Activated CD8-positive, alpha-beta T cell treated with anti-CD3 and anti-CD28 coated beads, Interleukin-2, amount 10 ng/mL, durations not matched to agents 7 days and 5 days (primary cell): ENCODE measurements at regions not wholly inside any gene's neighbourhood (a gene's known extent, or its start where the extent isn't known, plus 50 kb on each side); places are given as distances from the start of the nearest gene placed in this dataset.

Experiments used
- ATAC-seq: fragments of 150-1000 bp; cut with Tn5 transposase; one replicate; pipeline ENCODE4 v1.10.0; 2021; ENCODE audit warnings: moderate library complexity
- CTCF ChIA-PET: fragments of 350-600 bp; sonication (Branson Sonifier 250); formaldehyde crosslinking; loops from one replicate; lab custom pipeline; 2021; ENCODE audit warnings: antibody characterized with exemption; lab: Charles Lee
- POLR2A ChIA-PET: fragments of 350-600 bp; sonication (Branson Sonifier 250); formaldehyde crosslinking; loops from one replicate; lab custom pipeline; 2021; ENCODE audit warnings: antibody characterized with exemption; lab: Charles Lee
- DNase-seq: peaks from one replicate; pipeline ENCODE4 v3.0.0-alpha.2; 2020
- H3K27ac Mint-ChIP-seq: one replicate; pipeline ENCODE4 v1.8.0; 2021; ENCODE audit warnings: mild to moderate bottlenecking, mixed read lengths
- H3K27me3 Mint-ChIP-seq: one replicate; pipeline ENCODE4 v1.8.0; 2021; ENCODE audit warnings: low read depth, mixed read lengths
- H3K36me3 Mint-ChIP-seq: one replicate; pipeline ENCODE4 v1.8.0; 2021; ENCODE audit warnings: low read depth, mixed read lengths
- H3K4me1 Mint-ChIP-seq: one replicate; pipeline ENCODE4 v1.8.0; 2021; ENCODE audit warnings: low read depth, mixed read lengths
- H3K4me3 Mint-ChIP-seq: one replicate; pipeline ENCODE4 v1.8.0; 2021; ENCODE audit warnings: mild to moderate bottlenecking, mixed read lengths
- H3K9me3 Mint-ChIP-seq: one replicate; pipeline ENCODE4 v1.8.0; 2022; ENCODE audit warnings: mixed read lengths; ENCODE audit not compliant: insufficient read depth

DNA sequence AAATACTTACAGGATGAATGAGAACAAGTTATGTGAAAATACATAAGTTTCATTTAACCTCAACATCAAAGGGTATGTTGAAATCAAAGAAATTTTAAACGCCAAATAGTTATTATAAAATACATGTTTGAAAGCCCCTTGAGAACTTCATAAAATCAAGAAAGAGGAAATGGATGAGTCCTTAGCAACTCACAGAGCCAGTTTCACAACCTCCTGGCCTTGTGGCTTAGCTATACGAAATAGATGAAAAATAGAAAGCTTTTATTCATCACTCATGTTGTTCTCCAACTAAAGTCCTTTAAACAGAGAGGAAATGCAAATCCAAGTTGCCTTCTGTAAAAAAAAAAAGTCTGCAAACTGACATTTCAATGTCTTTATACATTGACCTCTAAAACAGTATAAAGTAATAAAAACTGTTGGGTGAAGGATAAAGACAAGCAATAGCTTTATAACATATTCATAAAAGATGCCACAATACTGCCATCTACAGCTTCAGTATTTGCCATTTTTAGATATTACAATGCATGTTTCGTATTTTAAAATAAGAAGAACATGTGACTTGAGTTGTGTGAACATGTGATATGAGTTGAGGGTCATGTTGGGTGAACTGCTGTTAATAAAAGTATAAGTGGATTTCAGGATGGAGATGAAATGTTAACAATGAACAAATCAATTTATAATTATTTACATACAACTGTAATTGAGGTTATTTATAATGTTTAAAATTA, 847.8 kb downstream of the MRPL39 start:
- ChIA-PET POLR2A (no interaction called here), CTCF (interaction anchor here (0.7 kb wide), 1 partner anchor 1125 kb away, joined by 3 read pairs; no protein-coding TSS in a partner anchor)
- Mint-ChIP-seq H3K9me3 (no peaks in the 10 kb centered on the region), H3K27me3 (no peaks in the 10 kb centered on the region), H3K4me1 (no peaks in the 10 kb centered on the region), H3K27ac (no peak overlapping the region), H3K4me3 (no peak overlapping the region), H3K36me3 (no peaks in the 10 kb centered on the region)
- ATAC-seq (no peak), DNase-seq (no peak)

DNA sequence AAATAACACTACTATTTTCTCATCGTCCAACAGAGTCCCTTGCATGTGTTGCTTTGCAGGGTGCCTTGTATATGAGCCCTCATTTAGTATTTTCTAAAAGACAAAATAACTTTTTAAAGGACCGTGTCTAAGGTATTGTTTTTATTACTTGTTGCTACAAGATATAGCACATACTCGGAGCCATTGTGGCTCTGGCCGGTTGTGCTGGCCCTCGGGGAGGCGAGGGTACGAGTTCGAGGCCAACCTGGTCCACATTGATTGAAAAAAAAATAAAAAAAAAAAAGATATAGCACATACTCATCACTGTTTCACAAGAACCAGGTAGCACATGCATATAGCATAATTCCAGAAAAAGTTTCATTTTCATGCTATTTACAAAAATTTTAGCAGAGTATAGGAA, 869.2 kb downstream of the MRPL39 start:
- ATAC-seq (no peak), DNase-seq (no peak)
- no peak overlapping the region for H3K27ac Mint-ChIP-seq
- H3K9me3 Mint-ChIP-seq = peaks cover 7% of the 10 kb centered on the region
- H3K36me3 Mint-ChIP-seq = no peaks in the 10 kb centered on the region
- CTCF ChIA-PET = no interaction called here
- no peaks in the 10 kb centered on the region for H3K27me3 Mint-ChIP-seq
- no peaks in the 10 kb centered on the region for H3K4me1 Mint-ChIP-seq
- POLR2A ChIA-PET = no interaction called here
- H3K4me3 Mint-ChIP-seq = no peak overlapping the region

DNA sequence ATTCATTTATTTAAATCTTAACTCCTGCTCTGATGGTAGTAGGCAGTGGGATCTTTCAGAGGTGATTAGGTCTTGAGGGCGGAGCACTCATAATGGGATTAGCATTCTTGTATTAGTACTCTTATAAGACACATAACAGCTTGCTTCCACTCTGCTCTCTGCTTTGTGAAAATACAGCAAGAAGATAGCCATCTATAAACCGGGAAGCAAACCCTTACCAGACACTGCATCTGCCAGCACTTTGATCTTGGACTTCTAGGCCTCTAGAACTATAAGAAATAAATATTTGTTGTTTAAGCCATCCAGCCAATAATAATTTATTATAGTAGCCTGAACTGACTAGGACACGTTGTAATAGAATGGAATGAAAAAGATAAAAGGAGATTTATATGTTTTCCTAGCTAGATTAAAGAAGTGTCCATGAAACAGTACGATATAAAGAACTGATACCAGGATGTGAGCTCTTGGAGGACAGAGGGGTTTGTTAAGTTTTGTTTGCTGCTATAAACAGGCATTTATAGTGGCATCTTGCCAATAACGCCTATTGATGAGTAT, 869.9 kb downstream of the MRPL39 start:
- Mint-ChIP-seq H3K27ac (no peak overlapping the region), H3K4me3 (no peak overlapping the region), H3K9me3 (peaks cover 7% of the 10 kb centered on the region), H3K4me1 (no peaks in the 10 kb centered on the region), H3K36me3 (no peaks in the 10 kb centered on the region), H3K27me3 (no peaks in the 10 kb centered on the region)
- ChIA-PET POLR2A (no interaction called here), CTCF (no interaction called here)
- no peak for DNase-seq
- no peak for ATAC-seq

DNA sequence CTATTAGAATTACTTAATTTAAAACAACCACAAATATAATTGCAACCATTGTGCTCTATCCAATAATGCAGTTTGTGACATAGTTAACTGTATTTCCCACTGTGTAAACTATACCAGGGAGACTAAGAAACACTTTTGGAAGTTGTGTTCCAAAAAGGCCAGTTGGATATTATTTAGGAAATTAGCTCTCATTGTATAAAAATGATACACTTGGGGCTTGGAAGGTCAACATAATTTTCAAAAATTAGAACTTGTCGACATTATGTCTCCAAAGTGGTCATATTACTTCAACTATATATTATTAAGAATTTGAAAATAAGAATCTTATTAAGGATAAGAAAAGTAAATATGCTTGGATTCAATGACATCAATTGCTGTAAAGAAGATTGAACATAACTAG, 876.6 kb downstream of the MRPL39 start:
- DNase-seq = no peak
- Mint-ChIP-seq H3K9me3 (no peaks in the 10 kb centered on the region), H3K36me3 (no peaks in the 10 kb centered on the region), H3K4me1 (no peaks in the 10 kb centered on the region), H3K27me3 (no peaks in the 10 kb centered on the region), H3K4me3 (no peak overlapping the region), H3K27ac (no peak overlapping the region)
- ChIA-PET CTCF (no interaction called here), POLR2A (no interaction called here)
- ATAC-seq = no peak

DNA sequence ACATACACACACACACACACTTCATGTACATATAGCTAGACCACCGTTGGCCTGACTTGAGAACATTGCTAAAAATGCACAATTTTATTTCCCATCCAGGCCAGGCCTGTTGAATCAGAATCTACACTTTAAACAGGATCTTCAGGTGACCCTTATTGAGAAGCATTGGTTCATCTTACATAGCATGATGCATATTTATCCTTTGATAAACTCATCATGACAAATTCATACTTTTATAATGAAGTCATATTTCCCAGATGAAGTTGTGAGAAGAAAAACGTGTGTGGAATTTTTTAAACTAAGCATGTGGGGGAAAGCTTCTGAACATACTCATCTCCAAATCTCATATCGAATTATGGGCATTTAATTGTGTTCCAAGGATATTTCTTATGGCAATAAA, 877.7 kb downstream of the MRPL39 start:
- no peak overlapping the region for H3K27ac Mint-ChIP-seq
- no peaks in the 10 kb centered on the region for H3K9me3 Mint-ChIP-seq
- no peaks in the 10 kb centered on the region for H3K36me3 Mint-ChIP-seq
- H3K27me3 Mint-ChIP-seq = no peaks in the 10 kb centered on the region
- DNase-seq = no peak
- CTCF ChIA-PET = no interaction called here
- H3K4me1 Mint-ChIP-seq = no peaks in the 10 kb centered on the region
- no peak for ATAC-seq
- POLR2A ChIA-PET = no interaction called here
- no peak overlapping the region for H3K4me3 Mint-ChIP-seq

DNA sequence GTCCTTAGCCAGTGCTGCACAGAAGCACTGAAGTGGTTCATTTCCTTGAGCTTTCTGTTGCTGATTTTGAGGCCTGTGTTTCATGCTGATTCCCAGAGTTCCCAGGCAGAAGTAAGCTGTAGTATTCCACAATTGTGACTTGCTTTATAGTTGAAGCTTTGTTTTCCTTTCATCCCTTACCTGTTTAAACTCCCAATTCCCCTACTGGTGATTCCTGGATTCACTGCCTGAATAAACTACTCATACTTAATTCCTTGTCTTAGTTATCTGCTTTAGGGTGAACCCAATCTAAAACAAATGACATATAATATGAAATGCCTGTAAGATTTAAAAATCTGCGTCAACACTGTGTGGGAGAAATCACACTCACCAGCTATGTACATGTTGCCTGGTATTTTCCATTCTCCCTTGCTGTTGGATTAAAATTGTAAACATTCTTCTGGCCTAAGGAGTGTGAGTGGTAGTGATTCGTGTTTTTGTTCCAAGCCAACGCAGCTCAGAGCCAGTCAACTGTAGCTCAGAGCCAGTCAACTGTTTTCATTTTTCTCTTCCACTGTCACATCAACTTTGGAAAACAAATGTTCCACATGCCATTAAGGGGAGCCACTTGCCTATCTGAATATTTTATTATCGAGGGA, 879.4 kb downstream of the MRPL39 start:
- POLR2A ChIA-PET = no interaction called here
- Mint-ChIP-seq H3K36me3 (no peaks in the 10 kb centered on the region), H3K4me3 (no peak overlapping the region), H3K27ac (no peak overlapping the region), H3K4me1 (no peaks in the 10 kb centered on the region), H3K9me3 (no peaks in the 10 kb centered on the region), H3K27me3 (no peaks in the 10 kb centered on the region)
- ATAC-seq = no peak
- CTCF ChIA-PET = no interaction called here
- no peak for DNase-seq

DNA sequence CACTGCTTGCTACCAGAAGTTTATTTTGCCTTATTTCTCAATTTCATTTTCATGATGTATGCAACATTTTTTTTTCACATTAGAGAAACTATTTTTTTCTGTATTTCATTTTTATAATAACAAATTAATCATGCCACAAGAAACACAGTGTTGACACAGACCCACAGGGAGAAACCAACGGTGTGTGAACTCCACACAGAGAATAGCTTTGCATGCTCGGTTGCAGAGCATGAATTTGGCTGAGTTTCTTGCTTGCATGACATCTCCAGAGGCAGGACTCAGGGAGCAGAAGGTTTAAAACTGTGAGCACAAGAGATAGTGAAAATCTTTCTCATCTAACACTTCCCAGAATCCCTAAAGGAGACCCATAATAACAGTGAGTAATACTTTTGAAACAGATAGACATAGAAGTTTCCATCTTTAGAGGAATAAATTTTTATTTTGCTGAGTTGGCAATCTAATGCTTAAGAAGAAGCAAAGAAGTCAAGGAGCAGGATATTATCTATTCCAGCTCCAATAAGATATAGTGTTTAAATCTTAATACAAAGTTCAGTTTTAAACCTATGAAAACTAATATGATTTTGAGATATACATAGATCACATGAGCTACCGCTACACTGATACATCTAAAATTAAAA, 890.9 kb downstream of the MRPL39 start:
- CTCF ChIA-PET = no interaction called here
- H3K27ac Mint-ChIP-seq = no peak overlapping the region
- H3K9me3 Mint-ChIP-seq = no peaks in the 10 kb centered on the region
- no peak for DNase-seq
- H3K4me3 Mint-ChIP-seq = no peak overlapping the region
- H3K4me1 Mint-ChIP-seq = no peaks in the 10 kb centered on the region
- no peaks in the 10 kb centered on the region for H3K36me3 Mint-ChIP-seq
- ATAC-seq = no peak
- POLR2A ChIA-PET = no interaction called here
- H3K27me3 Mint-ChIP-seq = no peaks in the 10 kb centered on the region

DNA sequence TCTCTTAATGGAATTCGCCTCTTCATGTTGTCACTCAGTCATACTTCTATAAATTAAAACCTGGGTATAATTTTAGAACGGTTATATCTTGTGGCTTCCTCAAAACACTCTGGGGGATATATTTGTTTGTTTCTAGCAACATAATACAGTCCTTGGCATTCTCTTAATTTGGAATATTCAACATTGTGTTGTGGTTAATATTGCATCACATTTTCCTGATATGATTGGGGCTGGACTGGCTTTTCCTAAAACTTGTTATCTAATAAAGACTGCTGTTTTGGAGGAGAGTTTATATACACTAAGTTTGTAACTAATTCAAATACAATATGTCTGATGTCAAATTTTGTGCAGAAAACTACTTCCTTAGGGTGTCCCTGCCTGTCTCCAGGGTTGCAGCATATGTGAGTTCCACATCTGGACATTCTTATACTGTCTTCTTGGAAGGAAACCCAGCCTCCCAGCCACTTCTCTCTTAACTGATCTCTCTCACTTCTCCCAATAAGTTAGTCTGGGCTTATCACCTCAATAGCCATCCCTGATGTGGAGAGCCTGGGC, 892.6 kb downstream of the MRPL39 start:
- POLR2A ChIA-PET = no interaction called here
- H3K27me3 Mint-ChIP-seq = no peaks in the 10 kb centered on the region
- no peak overlapping the region for H3K4me3 Mint-ChIP-seq
- no peaks in the 10 kb centered on the region for H3K4me1 Mint-ChIP-seq
- CTCF ChIA-PET = no interaction called here
- DNase-seq (no peak), ATAC-seq (no peak)
- H3K9me3 Mint-ChIP-seq = no peaks in the 10 kb centered on the region
- no peaks in the 10 kb centered on the region for H3K36me3 Mint-ChIP-seq
- H3K27ac Mint-ChIP-seq = no peak overlapping the region

DNA sequence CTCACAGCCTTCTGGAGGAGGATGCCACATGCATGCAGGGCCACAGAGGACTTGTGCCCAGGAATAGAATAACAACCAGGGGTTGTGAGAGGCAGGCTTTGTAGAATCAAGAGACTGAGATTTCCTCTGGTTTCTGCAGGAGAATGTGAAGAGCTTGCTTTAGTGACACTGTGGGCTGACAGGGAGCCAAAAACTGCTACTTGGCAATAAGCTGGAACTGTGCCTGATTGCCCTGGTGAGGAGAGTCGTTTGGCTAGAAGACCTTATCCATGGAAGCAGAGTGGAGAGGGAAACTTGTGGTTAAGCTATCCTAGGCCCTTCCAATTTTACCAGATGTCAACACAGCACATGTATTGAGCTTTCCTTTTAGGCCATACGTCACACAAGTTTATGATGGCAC, 902.1 kb downstream of the MRPL39 start:
- no peak for DNase-seq
- CTCF ChIA-PET = no interaction called here
- H3K4me3 Mint-ChIP-seq = no peak overlapping the region
- ATAC-seq = no peak
- H3K4me1 Mint-ChIP-seq = no peaks in the 10 kb centered on the region
- no peaks in the 10 kb centered on the region for H3K27me3 Mint-ChIP-seq
- H3K27ac Mint-ChIP-seq = no peak overlapping the region
- POLR2A ChIA-PET = no interaction called here
- no peaks in the 10 kb centered on the region for H3K9me3 Mint-ChIP-seq
- no peaks in the 10 kb centered on the region for H3K36me3 Mint-ChIP-seq

DNA sequence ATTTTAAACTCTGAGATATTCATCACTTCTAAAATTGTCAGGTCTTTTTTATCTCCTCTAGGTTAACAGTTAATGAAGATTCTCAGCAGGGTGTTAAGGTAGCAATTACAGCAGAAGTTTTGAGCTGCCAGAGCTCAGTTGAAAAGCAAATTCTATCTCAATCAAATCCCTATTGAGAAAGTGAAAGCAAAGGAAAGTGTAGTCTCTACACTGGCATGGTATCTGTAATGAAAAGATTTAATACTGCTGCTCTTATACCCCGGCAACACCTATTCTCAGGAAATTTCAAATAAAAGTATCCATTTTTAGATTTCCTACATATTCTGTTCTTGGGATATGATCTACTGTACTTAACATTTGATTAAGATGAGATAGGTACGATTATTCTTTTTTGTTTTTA, 913.5 kb downstream of the MRPL39 start:
- Mint-ChIP-seq H3K9me3 (no peaks in the 10 kb centered on the region), H3K36me3 (no peaks in the 10 kb centered on the region), H3K4me3 (no peak overlapping the region), H3K27me3 (no peaks in the 10 kb centered on the region), H3K4me1 (no peaks in the 10 kb centered on the region), H3K27ac (no peak overlapping the region)
- ATAC-seq (no peak), DNase-seq (no peak)
- CTCF ChIA-PET = no interaction called here
- POLR2A ChIA-PET = no interaction called here

DNA sequence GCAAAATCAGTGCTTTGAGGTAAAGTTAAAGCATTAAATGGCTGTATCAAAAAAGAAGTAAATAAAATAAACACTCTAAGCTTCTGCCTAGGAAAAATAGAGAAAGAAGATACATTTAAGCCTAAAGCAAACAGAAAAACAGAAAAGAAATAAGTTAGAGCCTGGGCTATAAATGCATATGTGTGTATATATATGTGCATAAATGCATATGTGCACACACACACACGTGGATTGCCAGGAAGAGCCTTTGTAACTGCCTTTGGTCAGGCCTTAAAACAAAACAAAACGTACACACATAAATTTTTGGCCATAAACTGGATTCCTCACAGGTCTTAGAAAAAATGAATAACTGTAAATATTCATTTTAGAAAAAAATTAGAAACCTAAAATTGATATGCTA, 925.8 kb downstream of the MRPL39 start:
- Mint-ChIP-seq H3K36me3 (no peaks in the 10 kb centered on the region), H3K27ac (no peak overlapping the region), H3K9me3 (no peaks in the 10 kb centered on the region), H3K4me3 (no peak overlapping the region), H3K27me3 (no peaks in the 10 kb centered on the region), H3K4me1 (no peaks in the 10 kb centered on the region)
- ChIA-PET CTCF (no interaction called here), POLR2A (no interaction called here)
- no peak for DNase-seq
- ATAC-seq = no peak

DNA sequence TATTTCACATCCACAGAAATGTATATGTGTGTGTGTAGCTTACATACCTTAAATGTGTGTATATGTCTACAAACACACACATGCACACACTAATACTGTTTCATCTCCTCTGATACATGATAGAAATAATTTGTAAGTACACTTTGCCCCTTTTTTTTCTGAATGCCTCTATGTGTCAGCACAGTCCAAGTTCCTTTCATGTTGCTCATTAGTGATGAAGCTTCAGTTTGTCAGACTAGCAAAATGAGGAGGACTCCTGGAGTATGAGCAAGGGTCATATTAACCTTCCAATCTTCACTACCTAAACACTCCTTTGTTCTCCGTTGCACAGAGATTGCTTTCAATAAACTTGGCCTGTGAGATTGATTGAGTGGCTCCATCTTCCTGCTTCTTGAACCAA, 935.4 kb downstream of the MRPL39 start:
- no peak overlapping the region for H3K27ac Mint-ChIP-seq

More for the DNA sequence above, 935.4 kb downstream of the MRPL39 start:
- H3K27me3 Mint-ChIP-seq = no peaks in the 10 kb centered on the region
- no peak for ATAC-seq
- no peaks in the 10 kb centered on the region for H3K36me3 Mint-ChIP-seq
- H3K4me1 Mint-ChIP-seq = no peaks in the 10 kb centered on the region
- H3K4me3 Mint-ChIP-seq = no peak overlapping the region
- ChIA-PET POLR2A (no interaction called here), CTCF (no interaction called here)
- DNase-seq = no peak
- H3K9me3 Mint-ChIP-seq = no peaks in the 10 kb centered on the region
